ENCODE measurements at regions not wholly inside any gene's neighbourhood (a gene's known extent, or its start where the extent isn't known, plus 50 kb on each side); places are given as distances from the start of the nearest gene placed in this dataset.
"Not testable (repeated sequence)": the region's sequence is repeated elsewhere in the genome, so short reads cannot be mapped to it uniquely, and the experiment has no call there.

DNA sequence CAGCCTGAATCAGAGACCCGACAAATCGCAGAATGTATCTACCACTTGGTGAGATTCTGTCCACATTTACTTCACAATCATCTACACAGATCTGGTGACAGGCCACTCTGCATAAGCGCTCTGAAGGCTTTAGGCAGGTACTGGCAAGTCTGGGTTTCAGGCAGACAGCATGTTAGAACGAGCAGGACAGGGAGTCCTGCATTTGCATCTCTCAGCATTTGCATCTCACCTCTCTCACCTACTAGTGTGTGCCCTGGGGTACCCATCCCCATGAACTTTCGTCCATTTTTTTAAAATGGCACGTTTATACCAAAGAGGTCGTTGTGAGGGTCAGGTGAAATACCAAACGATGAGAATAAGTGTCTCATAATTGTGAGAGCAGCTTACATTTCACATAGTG is 108.2 kb downstream of the SPATA31A1 start:
- ATAC-seq = peak; percentile 8

DNA sequence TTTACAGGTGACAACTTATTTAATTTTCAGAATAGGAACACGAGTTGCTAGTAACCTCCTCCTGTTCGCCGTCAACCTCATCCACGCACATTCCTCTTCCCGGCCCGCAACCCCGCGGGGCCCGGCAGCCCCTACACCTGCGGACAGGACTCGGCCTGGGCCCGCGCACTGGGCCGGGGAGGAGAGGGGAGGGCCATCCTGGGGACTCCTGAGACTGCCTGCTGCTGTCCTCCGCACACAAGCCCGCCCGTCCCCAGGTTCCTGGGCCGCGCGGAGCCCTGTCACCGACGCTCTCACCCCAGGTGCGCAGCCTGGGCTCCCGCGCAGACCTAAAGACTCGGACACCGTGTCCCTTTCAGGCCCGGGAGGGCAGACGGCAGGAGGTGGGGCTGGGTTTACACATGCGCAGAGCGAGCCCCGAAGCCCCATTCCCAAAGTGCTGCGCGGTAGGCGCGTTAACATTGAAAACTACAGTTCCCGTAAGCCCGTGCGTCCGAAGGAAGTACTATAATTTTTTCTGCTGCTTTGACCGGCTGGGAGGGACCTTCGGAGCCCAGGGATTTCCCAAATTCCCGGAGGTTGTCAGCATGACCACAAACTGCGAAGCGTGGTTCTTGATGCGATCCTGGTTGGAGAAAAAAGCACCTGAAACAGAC is 108.8 kb downstream of the SPATA31A1 start:
- ATAC-seq = peak; percentile 99

DNA sequence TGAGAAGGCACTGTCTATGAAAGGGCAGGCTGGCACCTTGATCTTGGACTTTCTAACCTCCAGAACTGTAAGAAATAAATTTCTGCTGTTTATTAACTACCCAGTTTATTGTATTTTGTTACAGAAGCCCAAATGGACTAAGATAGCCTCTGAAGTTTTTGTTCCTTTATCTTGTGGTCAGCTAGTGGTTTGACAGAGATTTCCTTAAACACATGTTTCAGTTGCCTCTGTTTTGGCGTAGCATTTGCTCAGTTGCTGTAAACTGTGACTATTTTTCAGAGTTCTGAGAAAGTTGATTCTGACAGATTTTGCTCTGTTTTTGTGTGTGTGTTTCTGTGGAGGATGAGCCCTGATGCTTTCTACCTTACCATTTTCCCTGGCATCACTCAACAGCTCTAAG is 119.0 kb downstream of the SPATA31A1 start:
- ATAC-seq = not testable (repeated sequence)

DNA sequence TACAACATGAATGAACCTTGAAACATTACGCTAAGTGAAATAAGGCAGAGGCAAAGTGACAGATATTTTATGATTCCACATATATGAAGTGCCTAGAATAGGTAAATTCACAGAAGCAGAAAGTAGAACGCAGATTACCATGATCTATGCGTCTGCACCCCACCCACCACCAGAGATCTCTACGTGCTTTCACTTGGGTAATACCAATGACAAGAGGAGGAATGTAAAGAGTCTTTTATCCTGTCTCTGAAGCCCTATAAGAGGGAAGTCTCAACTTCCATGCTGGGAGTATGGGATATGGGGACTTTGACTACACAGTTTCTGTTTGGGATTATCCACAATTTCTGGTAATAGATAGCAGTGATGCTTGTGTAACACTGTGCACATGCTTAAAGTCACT is 127.6 kb downstream of the SPATA31A1 start:
- ATAC-seq = not testable (repeated sequence)

DNA sequence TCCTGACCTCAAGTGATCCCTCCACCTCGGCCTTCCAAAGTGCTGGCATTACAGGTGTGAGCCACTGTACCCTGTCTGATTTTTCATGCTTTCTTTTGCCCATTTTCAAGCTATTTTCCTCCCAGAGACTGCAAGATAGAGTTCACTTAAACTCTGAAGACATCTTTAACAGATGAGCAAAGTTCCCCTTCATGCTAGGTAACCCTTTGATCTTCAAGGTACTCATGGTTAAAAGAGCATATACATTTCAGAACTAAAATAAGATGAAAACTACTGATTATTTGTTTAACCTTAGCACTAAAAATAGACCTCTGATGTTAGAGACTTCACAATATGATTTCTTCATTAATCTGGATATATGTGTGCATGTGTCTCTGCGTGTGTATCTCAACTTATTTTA is 128.4 kb downstream of the SPATA31A1 start:
- not testable (repeated sequence) for ATAC-seq

DNA sequence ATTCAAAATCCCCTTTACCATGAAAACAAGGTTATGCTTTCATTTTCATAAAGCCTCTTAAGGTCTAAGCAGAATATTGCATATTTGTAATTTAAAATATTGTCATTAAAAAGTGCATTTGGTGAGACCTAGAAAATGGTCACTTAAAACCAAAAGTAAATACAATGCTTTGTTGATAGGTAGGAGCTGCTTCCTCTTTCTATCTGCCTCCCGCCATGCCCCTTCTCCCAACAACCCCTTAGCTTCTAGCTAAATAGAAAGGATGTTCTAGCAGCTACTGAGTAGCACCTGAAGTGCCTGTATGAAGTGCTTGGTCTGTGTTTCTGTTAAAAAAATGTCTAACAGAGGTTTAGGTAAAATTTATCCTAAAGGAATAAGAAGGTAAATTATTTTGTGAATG is 128.8 kb downstream of the SPATA31A1 start:
- not testable (repeated sequence) for ATAC-seq

DNA sequence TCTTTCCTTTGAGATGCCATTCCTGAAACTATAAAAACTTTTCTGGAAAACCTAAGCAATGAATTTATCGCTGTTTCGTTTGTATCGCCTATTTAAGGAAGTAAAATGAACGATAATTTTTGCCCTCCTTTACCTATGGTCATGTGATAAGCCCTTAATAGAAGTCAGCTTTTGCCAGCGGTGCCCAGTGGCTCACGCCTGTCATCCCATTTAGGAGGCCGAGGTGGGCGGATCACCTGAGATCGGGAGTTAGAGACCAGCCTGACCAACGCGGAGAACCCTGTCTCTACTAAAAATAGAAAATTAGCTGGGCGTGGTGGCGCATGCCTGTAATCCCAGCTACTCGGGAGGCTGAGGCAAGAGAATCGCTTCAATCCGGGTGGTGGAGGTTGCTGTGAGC is 132.0 kb downstream of the SPATA31A1 start:
- not testable (repeated sequence) for ATAC-seq

DNA sequence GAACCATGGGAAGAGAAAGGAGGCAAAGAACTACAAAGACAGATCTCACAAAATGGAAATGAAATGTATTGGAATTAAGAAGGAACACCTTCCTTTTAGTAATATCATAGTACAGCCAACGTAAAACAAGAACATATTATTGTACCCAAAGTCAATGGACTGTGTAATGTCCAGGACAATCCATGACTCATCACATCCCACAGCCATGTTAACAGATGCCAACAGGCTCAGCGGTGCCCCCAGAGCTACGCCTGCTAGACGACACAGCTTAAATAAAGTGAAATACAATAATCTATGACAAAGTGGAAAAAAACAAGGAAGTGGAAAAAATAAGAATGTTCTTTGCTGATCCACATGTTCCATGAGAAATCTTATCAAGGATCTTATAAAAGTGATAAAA is 140.8 kb downstream of the SPATA31A1 start:
- ATAC-seq = not testable (repeated sequence)

DNA sequence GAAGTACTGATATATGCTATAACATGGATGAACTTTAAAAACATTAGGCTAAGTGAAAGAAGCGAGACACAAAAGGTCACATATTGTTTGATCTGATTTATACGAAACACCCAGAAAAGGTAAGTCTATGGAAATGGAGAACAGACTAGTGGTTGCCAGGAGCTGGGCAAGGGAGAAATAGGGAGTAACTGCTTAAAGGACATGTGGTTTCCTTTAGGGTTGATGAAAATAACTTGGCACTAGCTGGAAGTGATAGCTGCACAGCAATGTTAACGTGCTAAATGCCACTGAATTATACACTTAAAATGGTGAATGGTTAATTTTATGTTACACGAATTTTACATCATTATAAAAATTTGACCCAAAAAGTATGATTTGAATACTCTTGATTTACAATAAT is 147.7 kb downstream of the SPATA31A1 start:
- ATAC-seq = not testable (repeated sequence)

DNA sequence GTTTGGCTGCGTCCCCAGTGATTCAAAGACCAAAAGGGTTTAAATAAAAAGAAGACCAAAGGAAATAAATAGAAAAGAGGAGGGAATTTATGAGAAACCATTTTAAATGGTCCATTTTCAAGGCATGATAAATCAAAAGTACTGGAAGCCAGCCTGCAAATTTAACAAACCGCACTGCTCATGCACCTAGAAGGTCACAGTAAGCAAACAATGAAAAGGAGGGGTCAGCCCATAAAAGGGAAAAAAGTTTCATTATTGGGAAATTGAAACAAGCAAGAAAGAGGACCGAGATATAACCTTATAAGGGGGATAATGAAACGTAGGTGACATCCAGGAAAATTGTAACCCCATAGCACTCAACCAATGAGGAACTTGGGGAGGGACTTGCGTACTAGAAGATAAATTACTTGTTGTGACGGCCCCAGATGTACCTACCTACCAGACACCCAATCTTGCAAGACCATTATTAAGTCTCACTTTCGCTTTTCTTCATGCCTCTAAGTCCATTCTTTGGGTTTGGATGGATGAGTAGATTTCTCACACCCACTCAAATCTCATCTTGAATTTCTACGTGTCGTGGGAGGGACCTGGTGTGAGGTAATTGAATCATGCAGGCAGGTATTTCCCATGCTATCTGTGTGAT is 172.0 kb downstream of the SPATA31A1 start:
- not testable (repeated sequence) for ATAC-seq

DNA sequence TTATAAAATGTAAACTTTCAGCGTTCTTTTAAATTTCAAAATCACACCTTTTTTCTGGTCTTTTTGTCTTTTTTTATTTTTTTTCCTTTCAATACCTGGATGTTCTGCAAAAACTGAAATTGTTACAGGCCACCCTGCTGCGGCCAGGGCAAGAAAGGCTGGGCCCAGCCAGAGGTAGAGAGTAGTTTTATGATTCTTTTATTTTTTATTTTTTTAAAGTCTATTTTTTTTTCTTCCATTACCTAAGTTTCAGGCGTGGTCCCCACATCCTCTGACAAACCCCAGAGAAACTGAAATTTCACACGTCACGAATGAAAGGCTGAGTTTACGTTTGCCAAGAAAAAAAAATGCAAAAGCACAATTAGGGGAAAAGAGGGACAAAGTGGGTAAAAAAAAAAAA is 177.1 kb downstream of the SPATA31A1 start:
- ATAC-seq = not testable (repeated sequence)

DNA sequence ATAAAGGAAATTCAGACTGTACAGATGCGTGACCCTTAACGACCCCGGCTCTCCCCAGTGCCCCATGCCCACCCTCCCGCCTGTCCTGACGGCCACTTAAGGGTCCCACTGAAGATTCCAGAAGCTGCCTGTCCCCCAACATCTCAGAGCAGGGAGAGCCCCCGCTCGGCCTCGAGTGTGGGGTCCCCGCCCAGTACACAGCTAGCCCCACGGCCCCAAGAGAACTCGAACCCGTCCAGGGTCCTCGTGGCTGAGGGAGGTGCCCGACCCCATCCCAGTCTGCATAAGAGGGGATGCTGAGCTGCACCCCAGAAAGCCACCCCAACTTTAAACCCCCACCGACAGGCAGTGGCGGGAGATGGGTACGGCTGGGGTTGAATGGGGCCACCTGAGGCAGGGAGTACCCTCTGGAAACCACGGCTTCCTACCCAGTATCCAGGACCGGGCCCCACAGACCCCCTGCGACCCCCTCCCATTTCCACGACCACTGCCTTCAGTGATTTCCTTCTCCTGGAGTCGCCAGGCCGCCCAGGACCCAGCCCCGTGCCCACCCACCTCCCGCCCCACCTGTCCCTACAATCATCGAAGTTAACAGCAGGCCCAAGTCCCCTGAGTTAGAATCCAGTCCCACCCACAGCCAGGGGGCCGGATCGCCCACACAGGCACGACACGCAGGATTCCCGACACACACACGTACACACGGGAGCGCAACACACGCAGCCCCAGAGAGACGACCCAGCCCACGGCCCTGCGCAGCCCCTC is 177.7 kb downstream of the SPATA31A1 start:
- ATAC-seq = not testable (repeated sequence)

DNA sequence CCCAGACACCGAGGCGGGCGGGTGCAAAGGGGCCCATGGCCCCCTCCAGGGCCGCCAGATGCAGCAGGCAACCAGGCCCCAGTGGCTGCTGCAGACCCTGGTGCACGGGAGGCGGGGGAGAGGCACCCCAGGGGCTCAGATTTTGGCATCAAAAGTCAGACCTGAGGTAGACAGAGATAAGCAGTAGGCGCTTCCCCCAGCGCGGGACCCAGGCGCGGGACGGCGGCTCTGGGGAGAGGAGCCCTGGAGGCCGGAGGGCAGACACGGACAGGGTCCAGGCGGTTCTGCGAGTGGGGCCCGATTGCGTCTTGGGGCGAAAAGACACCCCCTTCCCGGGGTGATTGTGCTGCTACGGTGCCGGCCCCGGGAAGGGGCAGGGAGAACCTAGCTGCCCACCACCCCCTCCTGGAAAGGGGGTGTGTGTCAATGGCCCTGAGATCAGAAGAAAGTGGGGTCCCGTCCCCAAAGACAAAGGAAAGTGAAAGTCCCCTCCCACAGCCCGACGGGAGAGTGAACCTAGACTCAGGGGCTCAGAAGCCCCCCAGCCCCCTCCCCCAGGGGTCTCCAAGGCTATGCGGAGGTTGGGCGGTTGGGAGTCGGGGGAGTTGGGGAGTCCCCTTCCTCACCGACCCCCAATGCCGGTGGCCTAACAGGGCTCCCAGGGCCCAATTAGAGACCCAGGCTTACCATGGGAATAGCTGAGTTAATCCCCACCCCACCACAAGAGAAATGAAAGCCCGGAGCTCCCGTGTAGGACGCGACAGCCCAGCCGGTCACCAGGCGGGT is 178.5 kb downstream of the SPATA31A1 start:
- ATAC-seq = not testable (repeated sequence)

DNA sequence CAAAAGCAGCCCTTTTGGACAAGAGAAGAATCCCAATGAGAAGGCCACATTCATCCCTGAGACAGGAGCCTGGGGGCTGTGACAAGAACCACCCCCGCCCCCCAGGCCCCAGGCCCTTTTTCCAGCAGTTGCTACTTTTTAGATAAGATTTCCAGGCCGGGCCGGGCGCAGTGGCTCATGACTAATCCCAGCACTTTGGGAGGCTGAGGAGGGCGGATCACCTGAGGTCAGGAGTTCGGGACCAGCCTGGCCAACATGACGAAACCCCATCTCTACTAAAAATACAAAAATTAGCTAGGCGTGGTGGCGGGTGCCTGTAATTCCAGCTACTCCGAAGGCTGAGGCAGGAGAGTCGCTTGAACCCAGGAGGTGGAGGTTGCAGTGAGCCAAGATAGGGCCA is 179.4 kb downstream of the SPATA31A1 start:
- not testable (repeated sequence) for ATAC-seq

DNA sequence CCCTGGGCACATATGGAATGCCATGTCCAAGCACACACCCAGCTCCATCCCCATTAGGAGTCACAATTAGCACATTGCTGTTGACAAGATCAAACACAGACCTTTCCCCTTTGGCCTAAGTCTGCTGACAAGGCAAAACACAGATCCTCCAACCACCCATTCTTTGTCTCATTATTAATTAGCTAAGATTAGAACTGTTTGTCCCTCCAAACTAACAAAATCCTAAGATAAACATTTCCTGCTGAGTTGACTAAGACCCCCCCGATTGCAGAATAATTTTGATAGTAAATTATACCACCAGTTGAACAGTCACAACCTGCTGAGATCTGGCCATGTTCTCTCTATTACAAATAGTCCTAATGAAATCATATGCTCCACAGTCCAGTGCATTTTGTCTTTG is 186.7 kb downstream of the SPATA31A1 start:
- ATAC-seq = not testable (repeated sequence)

DNA sequence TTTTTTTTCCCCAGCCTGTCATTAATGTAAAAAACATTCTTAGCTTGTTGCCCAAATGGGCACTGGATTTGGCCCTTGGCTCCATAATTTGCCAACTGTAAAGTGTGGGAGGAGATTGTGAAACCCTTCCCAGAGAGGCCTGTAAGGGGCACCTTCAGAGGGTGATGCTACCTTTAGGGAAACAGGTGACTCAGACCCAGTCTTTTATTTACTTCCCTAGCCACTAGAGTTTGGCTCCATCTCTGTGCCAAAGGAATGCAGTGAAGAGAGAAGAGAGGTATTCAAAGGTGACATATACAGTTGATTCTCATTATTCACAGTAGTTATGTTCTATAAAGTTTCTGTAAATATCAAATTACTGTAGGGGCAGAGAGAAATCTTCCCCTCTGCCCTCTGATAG is 189.6 kb downstream of the SPATA31A1 start:
- ATAC-seq = not testable (repeated sequence)

DNA sequence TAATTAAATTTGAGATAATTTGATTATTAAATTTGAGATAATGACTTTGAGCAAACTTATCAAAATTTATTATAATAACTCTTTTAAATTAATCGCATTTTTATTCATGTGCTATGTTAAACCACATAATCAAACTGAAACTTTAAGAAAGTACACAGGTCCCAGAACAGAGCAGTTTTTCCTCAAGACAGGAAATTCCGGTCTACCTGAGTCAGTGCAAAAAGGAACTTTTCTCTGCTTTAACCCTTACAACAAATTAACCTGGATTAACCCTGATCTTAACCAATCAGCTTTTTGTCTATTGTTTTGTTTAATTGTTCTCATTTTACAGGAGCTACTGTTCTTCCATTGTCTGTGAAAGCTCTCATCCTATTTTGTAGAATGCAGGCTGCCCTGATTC is 195.1 kb downstream of the SPATA31A1 start:
- not testable (repeated sequence) for ATAC-seq

DNA sequence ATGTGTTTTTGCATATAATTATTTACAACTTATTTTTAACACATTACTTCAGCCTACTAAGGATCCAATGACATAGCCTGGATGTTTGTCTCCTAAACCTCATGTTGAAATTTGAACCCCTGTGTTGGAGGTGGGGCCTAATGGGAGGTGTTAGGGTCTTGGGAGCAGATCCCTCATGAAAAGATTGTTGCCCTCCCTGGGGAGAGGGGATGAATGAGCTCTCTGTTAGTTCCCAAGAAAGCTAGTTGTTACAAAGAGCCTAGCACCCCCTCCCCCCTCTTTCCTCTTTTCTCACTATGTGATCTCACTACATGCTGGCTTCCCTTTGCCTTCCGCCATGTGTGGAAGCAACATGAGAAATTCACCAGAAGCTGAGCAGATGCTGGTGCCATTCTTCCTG is 196.1 kb downstream of the SPATA31A1 start:
- not testable (repeated sequence) for ATAC-seq

DNA sequence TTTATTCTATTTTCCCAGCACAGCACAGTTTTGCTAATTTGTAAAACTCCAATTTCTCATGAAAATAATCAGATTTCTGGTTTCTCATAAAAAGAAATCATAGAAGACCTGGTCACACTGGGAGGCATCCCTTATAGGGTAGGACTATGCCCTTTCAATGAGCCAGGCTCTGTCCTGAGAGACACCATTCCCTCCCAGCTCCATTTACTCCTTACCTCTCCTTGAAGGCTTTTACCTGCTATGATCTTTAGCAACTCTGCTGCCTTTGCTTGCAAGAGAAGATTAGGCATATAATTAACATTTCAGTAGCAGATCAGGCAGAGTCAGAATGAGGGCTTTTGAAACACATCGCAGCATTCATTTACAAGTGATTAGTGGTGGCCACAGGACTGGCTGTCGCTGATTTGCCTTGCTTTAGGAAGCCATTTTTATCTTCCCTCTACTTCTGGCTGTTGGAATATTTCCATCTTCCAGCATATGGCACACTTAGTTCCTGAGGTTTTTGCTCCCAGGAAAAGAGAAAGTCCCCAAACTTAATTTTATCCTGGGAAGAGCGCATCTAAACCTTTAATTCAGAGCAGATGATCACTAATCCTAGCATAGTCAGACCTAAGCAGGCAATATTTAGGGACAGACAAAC is 196.9 kb downstream of the SPATA31A1 start:
- not testable (repeated sequence) for ATAC-seq

DNA sequence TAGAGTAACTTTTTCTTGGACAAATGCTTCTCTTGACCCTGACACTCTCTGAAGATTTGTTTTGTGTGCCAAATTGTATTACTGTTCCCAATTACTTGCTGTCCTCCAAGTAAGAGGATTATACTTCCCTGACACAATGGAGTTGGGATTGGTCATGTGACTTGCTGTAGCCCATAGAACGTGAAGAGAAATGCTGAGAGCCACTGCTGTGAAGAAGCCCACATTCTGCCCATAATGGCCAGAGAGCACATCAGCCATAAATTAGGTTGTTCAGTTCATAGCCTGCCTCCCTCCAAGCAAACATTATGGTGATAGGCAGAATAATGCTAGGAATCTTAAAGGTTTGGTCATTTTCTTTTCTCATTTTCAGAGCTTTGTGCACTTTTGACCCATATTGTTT is 198.9 kb downstream of the SPATA31A1 start:
- not testable (repeated sequence) for ATAC-seq

DNA sequence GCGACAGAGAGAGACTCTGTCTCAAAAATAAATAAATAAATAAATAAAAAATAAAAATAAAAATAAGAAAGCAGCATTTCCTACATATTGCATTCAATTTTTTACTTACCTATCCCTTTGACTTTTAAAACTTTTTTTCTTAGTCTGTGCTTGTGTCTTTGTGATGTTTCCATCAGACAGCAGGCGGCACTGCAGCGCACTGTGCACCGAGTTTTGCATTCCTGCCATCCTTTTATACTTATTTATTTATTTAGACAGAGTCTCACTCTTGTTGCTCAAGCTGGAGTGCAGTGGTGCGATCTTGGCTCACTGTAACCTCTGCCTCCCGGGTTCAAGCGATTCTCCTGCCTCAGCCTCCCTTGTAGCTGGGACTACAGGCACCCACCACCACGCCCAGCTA is 203.9 kb downstream of the SPATA31A1 start:
- ATAC-seq = peak; percentile 92

DNA sequence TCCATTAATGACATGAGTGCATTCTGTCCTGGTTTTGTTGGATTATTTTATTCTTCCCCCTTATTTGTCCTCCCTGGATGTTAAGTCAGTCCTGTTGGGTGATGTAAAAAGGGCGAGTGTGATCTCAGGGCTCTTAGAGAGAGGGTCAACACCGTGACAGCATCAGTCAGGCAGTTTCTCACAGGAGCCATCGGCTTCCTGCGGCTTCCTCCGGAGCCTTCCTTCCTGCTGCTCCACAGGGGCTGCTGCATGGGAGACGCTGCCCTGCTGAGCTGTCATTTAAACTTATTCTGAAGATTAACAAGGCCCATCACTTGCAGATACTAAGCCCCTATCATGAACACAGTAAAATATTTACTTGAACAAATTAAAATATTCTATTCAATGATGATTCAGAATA is 211.3 kb downstream of the SPATA31A1 start:
- ATAC-seq = not testable (repeated sequence)

Data from SK-N-SH treated with all-trans-retinoic acid at 6 μM for 48 hours (cell line).